Vagina (tissue), 2 donors: ENCODE measurements at regions not wholly inside any gene's neighbourhood (a gene's known extent, or its start where the extent isn't known, plus 50 kb on each side); places are given as distances from the start of the nearest gene placed in this dataset.

Experiments used
- CTCF ChIP-seq, 3 experiments: fragments of 450-650 bp in 2 of 3; fragments of 200-600 bp in 1 of 3; sonication (generic) in 1 of 3; IDR thresholded peaks; one replicate each; pipeline ENCODE4 v1.5.1; 2017 to 2019; ENCODE audit warnings: antibody characterized with exemption in 3 of 3, mild to moderate bottlenecking in 2 of 3, moderate library complexity in 2 of 3
- POLR2A ChIP-seq, 2 donors: fragments of 450-650 bp; IDR thresholded peaks; one replicate each; pipeline ENCODE4 v1.6.1; 2017; ENCODE audit warnings: antibody characterized with exemption in 2 of 2, mild to moderate bottlenecking in 2 of 2, moderate library complexity in 2 of 2

DNA sequence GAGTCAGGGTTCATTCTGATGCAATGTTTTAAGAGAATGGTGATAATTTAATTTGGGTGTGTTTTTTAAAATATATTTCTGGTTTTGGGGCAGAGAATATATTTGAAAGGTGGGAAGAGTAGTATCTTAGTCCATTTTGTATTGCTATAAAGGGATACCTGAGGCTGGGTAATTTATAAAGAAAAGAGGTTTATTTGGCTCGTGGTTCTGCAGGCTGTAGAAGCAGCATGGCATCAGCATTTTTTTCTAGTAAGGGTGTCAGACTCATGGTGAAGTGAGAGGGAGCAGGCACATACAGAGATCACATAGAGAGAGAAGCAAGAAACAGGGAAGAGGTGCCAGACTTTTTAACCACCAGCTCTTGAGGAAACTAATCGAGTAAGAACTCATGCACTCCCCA lies 152.7 kb downstream of the SHOX2 start:
- TF ChIP-seq CTCF (IDR thresholded peaks at IDR 0.05) = no peak
- no peak for TF ChIP-seq POLR2A (IDR thresholded peaks at IDR 0.05)
